ENCODE measurements at regions not wholly inside any gene's neighbourhood (a gene's known extent, or its start where the extent isn't known, plus 50 kb on each side); places are given as distances from the start of the nearest gene placed in this dataset.

DNA sequence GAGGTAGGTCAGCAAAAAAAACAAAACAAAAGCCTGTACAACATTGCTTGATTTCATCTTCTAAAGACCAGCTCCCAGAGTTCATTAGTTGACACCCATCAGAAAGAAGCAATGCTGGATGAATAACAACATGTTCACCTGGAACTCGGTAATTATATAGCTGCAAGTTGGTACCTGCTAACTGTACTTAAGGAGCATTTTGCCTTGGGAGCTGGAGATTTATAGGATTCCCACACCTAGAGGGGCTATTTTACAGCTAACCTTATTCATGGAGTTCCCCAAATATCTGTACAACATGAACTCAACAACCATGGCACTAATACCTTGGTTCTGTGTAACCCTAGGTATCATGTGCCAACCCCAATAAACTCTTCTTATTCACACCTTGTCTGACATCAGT is 281.1 kb upstream of the NCKAP5 start:
- ChIA-PET POLR2A (interaction anchor here (0.5 kb wide), 1 partner anchor 10 kb away, joined by 3 read pairs; no protein-coding TSS in a partner anchor), CTCF (ENCODE audit: unreplicated experiment) (no interaction called here)
- no peak overlapping the region for H3K4me3 ChIP-seq (ENCODE audit: low read depth, low read length, poor library complexity, severe bottlenecking)
- BruUV-seq (replicated peaks), result no TSS peak
- no peaks in the 10 kb centered on the region for H3K4me1 ChIP-seq (ENCODE audit: insufficient read depth, low read length, poor library complexity, severe bottlenecking)
- H3K4me2 ChIP-seq (ENCODE audit: low read length), result no peak overlapping the region
- H4K20me1 ChIP-seq (ENCODE audit: insufficient read depth, low read length), result no peaks in the 10 kb centered on the region
- H3K9me2 ChIP-seq (ENCODE audit: insufficient read depth, low read length), result no peaks in the 10 kb centered on the region
- no peak for DNase-seq (ENCODE audit: low spot score)
- no peaks in the 10 kb centered on the region for H3K36me3 ChIP-seq (ENCODE audit: insufficient read depth, low read length)
- H3K79me2 ChIP-seq (ENCODE audit: insufficient read depth, low read depth, low read length), result no peaks in the 10 kb centered on the region
- no peak overlapping the region for H3K27ac ChIP-seq (ENCODE audit: low read depth, low read length, poor library complexity, severe bottlenecking)
- no peak overlapping the region for H2AFZ ChIP-seq (ENCODE audit: low read length)
- TF ChIP-seq, protein P1, sequence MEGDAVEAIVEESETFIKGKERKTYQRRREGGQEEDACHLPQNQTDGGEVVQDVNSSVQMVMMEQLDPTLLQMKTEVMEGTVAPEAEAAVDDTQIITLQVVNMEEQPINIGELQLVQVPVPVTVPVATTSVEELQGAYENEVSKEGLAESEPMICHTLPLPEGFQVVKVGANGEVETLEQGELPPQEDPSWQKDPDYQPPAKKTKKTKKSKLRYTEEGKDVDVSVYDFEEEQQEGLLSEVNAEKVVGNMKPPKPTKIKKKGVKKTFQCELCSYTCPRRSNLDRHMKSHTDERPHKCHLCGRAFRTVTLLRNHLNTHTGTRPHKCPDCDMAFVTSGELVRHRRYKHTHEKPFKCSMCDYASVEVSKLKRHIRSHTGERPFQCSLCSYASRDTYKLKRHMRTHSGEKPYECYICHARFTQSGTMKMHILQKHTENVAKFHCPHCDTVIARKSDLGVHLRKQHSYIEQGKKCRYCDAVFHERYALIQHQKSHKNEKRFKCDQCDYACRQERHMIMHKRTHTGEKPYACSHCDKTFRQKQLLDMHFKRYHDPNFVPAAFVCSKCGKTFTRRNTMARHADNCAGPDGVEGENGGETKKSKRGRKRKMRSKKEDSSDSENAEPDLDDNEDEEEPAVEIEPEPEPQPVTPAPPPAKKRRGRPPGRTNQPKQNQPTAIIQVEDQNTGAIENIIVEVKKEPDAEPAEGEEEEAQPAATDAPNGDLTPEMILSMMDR (conservative IDR thresholded peaks at IDR 0.05; ENCODE audit: low read length), result no peak
- TF ChIP-seq EZH2phosphoT487 (IDR thresholded peaks at IDR 0.05; ENCODE audit: borderline replicate concordance, low read depth, low read length), result no peak
- intact Hi-C loops (cut with micrococcal nuclease; ENCODE audit: unreplicated experiment), result no loop called here
- no peaks in the 10 kb centered on the region for H3K9me3 ChIP-seq (ENCODE audit: low read length)

DNA sequence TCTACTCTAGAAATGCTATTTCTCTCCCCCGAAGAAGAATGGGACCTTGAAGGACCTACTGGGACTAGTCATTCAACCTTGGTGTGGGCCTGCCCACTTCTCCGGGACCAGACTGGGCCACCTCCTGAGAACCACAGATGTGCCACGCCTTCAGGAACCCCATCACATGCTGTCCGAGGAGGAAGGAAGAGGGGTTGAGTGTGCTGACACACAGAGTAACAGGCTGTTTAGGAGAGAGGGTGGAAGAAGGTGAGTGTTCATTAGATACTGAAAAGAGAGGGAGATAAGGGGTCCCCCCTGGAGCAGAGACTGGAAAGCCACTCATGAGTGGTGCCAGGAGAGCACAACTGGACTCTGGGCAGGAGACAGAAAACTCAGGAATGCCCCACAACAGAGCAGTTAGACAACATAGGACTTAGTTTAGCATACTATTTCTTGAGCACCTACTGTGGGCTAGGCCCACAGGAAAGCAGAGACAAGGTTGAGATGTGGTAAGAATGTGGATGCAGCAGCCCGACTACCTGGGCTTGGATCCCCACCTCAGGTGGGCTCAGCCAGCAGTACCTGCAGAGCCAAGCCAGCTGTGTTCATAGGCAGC is 286.4 kb upstream of the NCKAP5 start:
- Histone ChIP-seq H2AFZ (ENCODE audit: low read length) (no peak overlapping the region), H3K4me1 (ENCODE audit: insufficient read depth, low read length, poor library complexity, severe bottlenecking) (no peaks in the 10 kb centered on the region), H3K27ac (ENCODE audit: low read depth, low read length, poor library complexity, severe bottlenecking) (no peak overlapping the region), H3K4me2 (ENCODE audit: low read length) (no peak overlapping the region), H3K9me2 (ENCODE audit: insufficient read depth, low read length) (no peaks in the 10 kb centered on the region), H3K36me3 (ENCODE audit: insufficient read depth, low read length) (no peaks in the 10 kb centered on the region), H3K9me3 (ENCODE audit: low read length) (no peaks in the 10 kb centered on the region), H3K79me2 (ENCODE audit: insufficient read depth, low read depth, low read length) (no peaks in the 10 kb centered on the region), H4K20me1 (ENCODE audit: insufficient read depth, low read length) (no peaks in the 10 kb centered on the region), H3K4me3 (ENCODE audit: low read depth, low read length, poor library complexity, severe bottlenecking) (no peak overlapping the region)
- TF ChIP-seq EZH2phosphoT487 (IDR thresholded peaks at IDR 0.05; ENCODE audit: borderline replicate concordance, low read depth, low read length), result no peak
- TF ChIP-seq, protein P1 (conservative IDR thresholded peaks at IDR 0.05; ENCODE audit: low read length), result no peak
- intact Hi-C loops (cut with micrococcal nuclease; ENCODE audit: unreplicated experiment), result no loop called here
- ChIA-PET POLR2A (no interaction called here), CTCF (ENCODE audit: unreplicated experiment) (no interaction called here)
- no peak for DNase-seq (ENCODE audit: low spot score)
- BruUV-seq (replicated peaks), result no TSS peak

DNA sequence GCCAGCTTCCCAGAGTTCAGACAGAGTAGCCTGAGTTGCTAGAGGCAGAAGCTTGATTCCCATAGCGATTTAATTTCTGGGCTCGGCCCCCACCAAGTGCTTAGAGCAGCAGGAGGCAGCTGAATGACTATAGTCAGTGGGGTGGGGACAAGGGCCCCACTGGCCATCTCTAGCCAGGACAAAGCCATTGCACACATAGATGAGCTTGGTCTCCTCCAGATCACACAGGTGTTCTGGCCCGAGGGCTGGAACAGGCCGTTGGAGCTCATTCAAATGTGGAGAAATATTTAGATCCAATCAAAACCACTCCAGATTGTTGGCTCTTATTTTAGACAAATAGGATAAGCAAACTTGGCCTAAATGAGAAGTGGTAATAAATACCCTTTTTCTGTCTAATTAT is 287.3 kb upstream of the NCKAP5 start:
- H3K4me3 ChIP-seq (ENCODE audit: low read depth, low read length, poor library complexity, severe bottlenecking), result no peak overlapping the region
- BruUV-seq (replicated peaks), result no TSS peak
- H3K9me2 ChIP-seq (ENCODE audit: insufficient read depth, low read length), result no peaks in the 10 kb centered on the region
- H3K9me3 ChIP-seq (ENCODE audit: low read length), result no peaks in the 10 kb centered on the region
- H3K36me3 ChIP-seq (ENCODE audit: insufficient read depth, low read length), result no peaks in the 10 kb centered on the region
- no peak overlapping the region for H3K27ac ChIP-seq (ENCODE audit: low read depth, low read length, poor library complexity, severe bottlenecking)
- CTCF ChIA-PET (ENCODE audit: unreplicated experiment), result no interaction called here
- H4K20me1 ChIP-seq (ENCODE audit: insufficient read depth, low read length), result no peaks in the 10 kb centered on the region
- no peak overlapping the region for H2AFZ ChIP-seq (ENCODE audit: low read length)
- DNase-seq (ENCODE audit: low spot score), result no peak
- H3K4me1 ChIP-seq (ENCODE audit: insufficient read depth, low read length, poor library complexity, severe bottlenecking), result no peaks in the 10 kb centered on the region
- H3K4me2 ChIP-seq (ENCODE audit: low read length), result no peak overlapping the region
- no peaks in the 10 kb centered on the region for H3K79me2 ChIP-seq (ENCODE audit: insufficient read depth, low read depth, low read length)
- POLR2A ChIA-PET, result interaction anchor here (0.6 kb wide), 1 partner anchor 1076 kb away, joined by 3 read pairs; no protein-coding TSS in a partner anchor
- intact Hi-C loops (cut with micrococcal nuclease; ENCODE audit: unreplicated experiment), result no loop called here
- no peak for TF ChIP-seq EZH2phosphoT487 (IDR thresholded peaks at IDR 0.05; ENCODE audit: borderline replicate concordance, low read depth, low read length)
- TF ChIP-seq, protein P1 (conservative IDR thresholded peaks at IDR 0.05; ENCODE audit: low read length), result no peak
